K562 (cell line): ENCODE measurements at regions not wholly inside any gene's neighbourhood (a gene's known extent, or its start where the extent isn't known, plus 50 kb on each side); places are given as distances from the start of the nearest gene placed in this dataset.
"Not testable (repeated sequence)": the region's sequence is repeated elsewhere in the genome, so short reads cannot be mapped to it uniquely, and the experiment has no call there.

Experiments used
- ATAC-seq: fragments of 200-7000 bp; cut with Tn5 transposase; 3 replicates; pipeline ENCODE4 v1.9.1; 2020; ENCODE audit warnings: moderate library complexity
- BruUV-seq: library from RNA; stranded (reverse); fragments of 400-500 nt; replicated peaks from 2 replicates; lab custom pipeline; 2021; lab: Mats Ljungman, UMichigan
- CTCF ChIA-PET: fragments of 300-600 bp; formaldehyde crosslinking; extraction: SDS; loops from one replicate; lab custom pipeline; 2021; ENCODE audit warnings: low intra/inter-chr PET ratio; lab: Yijun Ruan, JAX
- POLR2A ChIA-PET: fragments of 300-600, 350-650 bp; sonication (Branson Sonifier 250); formaldehyde crosslinking; extraction: SDS; loops from one replicate; lab custom pipeline; 2021; ENCODE audit warnings: antibody characterized with exemption, inconsistent platforms; lab: Yijun Ruan, JAX
- DNase-seq, 4 experiments: peaks; one replicate each; pipeline versions ENCODE4 v3.0.0 to v3.0.0-alpha.2; 2011 to 2018; ENCODE audit warnings: low spot score in 3 of 4, mixed read lengths in 3 of 4; ENCODE audit errors: extremely low read depth in 1 of 4
- FAIRE-seq: peaks from 2 replicates; lab custom pipeline; 2011; peaks lifted over from hg19 to GRCh38; lab: Jason Lieb, UNC
- H2AFZ ChIP-seq: 2 replicates; pipeline ENCODE4 v1.6.0; 2011; ENCODE audit warnings: low read depth, low read length, control low read depth, inconsistent platforms
- H3K27ac ChIP-seq: fragments of 200-600 bp; 3 replicates; pipeline ENCODE4 v1.8.0; 2011; ENCODE audit warnings: low read depth, mild to moderate bottlenecking, control low read depth, inconsistent platforms, low read length, moderate library complexity, mixed read lengths; ENCODE audit errors: extremely low read depth
- H3K27me3 ChIP-seq, 2 experiments: fragments of 300-600 bp in 1 of 2; 2 replicates in 1 of 2; 3 replicates in 1 of 2; pipeline versions ENCODE4 v1.6.0 to v1.8.0; 2011; ENCODE audit warnings: inconsistent platforms in 2 of 2, low read length in 2 of 2, mild to moderate bottlenecking in 1 of 2, mixed read lengths in 1 of 2, moderate library complexity in 1 of 2; ENCODE audit not compliant: control insufficient read depth in 2 of 2, insufficient read depth in 2 of 2
- H3K36me3 ChIP-seq: fragments of 300-600 bp; 3 replicates; pipeline ENCODE4 v1.8.0; 2011; ENCODE audit warnings: mild to moderate bottlenecking, low read length, inconsistent platforms; ENCODE audit not compliant: control insufficient read depth, insufficient read depth
- H3K4me1 ChIP-seq, 2 experiments: fragments of 200-600 bp in 1 of 2; replicated peaks in 1 of 2; 2 replicates in 1 of 2; 3 replicates in 1 of 2; pipeline versions ENCODE4 v1.5.1 to v1.8.0; 2011; ENCODE audit warnings: inconsistent platforms in 2 of 2, low read length in 2 of 2, mild to moderate bottlenecking in 1 of 2, mixed read lengths in 1 of 2, moderate library complexity in 1 of 2; ENCODE audit not compliant: control insufficient read depth in 2 of 2, insufficient read depth in 2 of 2
- H3K4me2 ChIP-seq: 2 replicates; pipeline ENCODE4 v1.6.1; 2011; ENCODE audit warnings: low read length, control low read depth, inconsistent platforms, mixed read lengths; ENCODE audit not compliant: insufficient read depth
- H3K4me3 ChIP-seq: fragments of 200-600 bp; sonication (generic), shearing (Covaris generic); 2 replicates; pipeline ENCODE4 v1.5.1; 2016; ENCODE audit warnings: control low read depth, inconsistent platforms
- H3K79me2 ChIP-seq: fragments of 200-600 bp; 3 replicates; pipeline ENCODE4 v1.8.0; 2011; ENCODE audit warnings: low read length, inconsistent platforms; ENCODE audit not compliant: control insufficient read depth, insufficient read depth
- H3K9ac ChIP-seq, 2 experiments: 2 replicates each; pipeline versions ENCODE4 v1.6.0 to v1.6.1; 2011; ENCODE audit warnings: low read depth in 2 of 2, low read length in 2 of 2, control low read depth in 1 of 2, inconsistent platforms in 1 of 2, mild to moderate bottlenecking in 1 of 2, mixed read lengths in 1 of 2; ENCODE audit not compliant: insufficient read depth in 1 of 2
- H3K9me1 ChIP-seq: one replicate; pipeline ENCODE4 v1.6.0; 2011; ENCODE audit warnings: inconsistent platforms, mild to moderate bottlenecking, low read length, moderate library complexity; ENCODE audit not compliant: control insufficient read depth, insufficient read depth
- H3K9me3 ChIP-seq: replicated peaks from 2 replicates; pipeline ENCODE4 v1.5.1; 2011; ENCODE audit warnings: low read depth, low read length, inconsistent platforms; ENCODE audit not compliant: control insufficient read depth, insufficient read depth
- H4K20me1 ChIP-seq: replicated peaks from 2 replicates; pipeline ENCODE4 v1.6.1; 2011; ENCODE audit warnings: low read length, inconsistent platforms, mixed read lengths; ENCODE audit not compliant: control insufficient read depth, insufficient read depth
- ARHGAP35 ChIP-seq: fragments of 450-650 bp; IDR thresholded peaks from 2 replicates; pipeline ENCODE4 v1.6.1; 2018; ENCODE audit not compliant: partially characterized antibody
- CHCHD3 ChIP-seq: fragments of 250-450 bp; sonication (Bioruptor Pico); IDR thresholded peaks from 2 replicates; pipeline ENCODE4 v2.1.2; 2022; ENCODE audit warnings: mild to moderate bottlenecking
- KDM4B ChIP-seq, 2 experiments: fragments of 450-650 bp in 1 of 2; sonication (generic) in 1 of 2; IDR thresholded peaks; 2 replicates each; pipeline ENCODE4 v1.6.1; 2016 to 2017; ENCODE audit warnings: borderline replicate concordance in 2 of 2, antibody characterized with exemption in 1 of 2, low read depth in 1 of 2, mild to moderate bottlenecking in 1 of 2
- NCOA6 ChIP-seq: fragments of 450-650 bp; IDR thresholded peaks from 2 replicates; pipeline ENCODE4 v1.6.1; 2017; ENCODE audit warnings: mild to moderate bottlenecking
- SREBF1 ChIP-seq: fragments of 150-350 bp; IDR thresholded peaks from 2 replicates; pipeline ENCODE4 v1.6.1; 2014; ENCODE audit warnings: antibody characterized with exemption, low read depth, low read length, borderline replicate concordance
- SRF ChIP-seq, 2 experiments: fragments of 250-450, 450-650 bp in 1 of 2; sonication (Bioruptor Pico) in 1 of 2; sonication (generic) in 1 of 2; formaldehyde crosslinking; IDR thresholded peaks; 2 replicates each; pipeline versions ENCODE4 v1.5.0 to v1.5.1; 2020 to 2022; ENCODE audit warnings: mild to moderate bottlenecking in 1 of 2, missing genetic modification reagents in 1 of 2
- WGBS: fragments of 100-300 bp; shearing (Covaris generic); methylation state at CpG from one replicate; pipeline ENCODE4 v1.1.6; 2016; ENCODE audit warnings: low coverage, mixed read lengths; ENCODE audit not compliant: insufficient coverage; ENCODE audit errors: missing lambda C conversion rate; 5-methylcytosine and 5-hydroxymethylcytosine counted together
- in situ Hi-C: fragments of 300-500 bp; cut with MboI; formaldehyde crosslinking; loops from 4 replicates; pipeline ENCODE4 v1.15.0; 2018; ENCODE audit warnings: inconsistent platforms, mixed read lengths
- intact Hi-C: fragments of 100-400 bp; cut with micrococcal nuclease; formaldehyde crosslinking; loops from 2 replicates; pipeline ENCODE4 v1.14.2; 2022
- TF ChIP-seq, protein P1 (sequence below): sonication (generic); formaldehyde crosslinking; IDR thresholded peaks from 2 replicates; pipeline ENCODE4 v1.8.1; 2023; ENCODE audit warnings: mild to moderate bottlenecking, missing genetic modification reagents, moderate library complexity
- TF ChIP-seq, protein P2 (sequence below): fragments of 200-800 bp; sonication (Bioruptor generic); IDR thresholded peaks from 2 replicates; pipeline ENCODE4 v1.6.1; 2017; ENCODE audit warnings: missing genetic modification characterization, missing compliant biosample characterization

- TF ChIP-seq, protein P1, sequence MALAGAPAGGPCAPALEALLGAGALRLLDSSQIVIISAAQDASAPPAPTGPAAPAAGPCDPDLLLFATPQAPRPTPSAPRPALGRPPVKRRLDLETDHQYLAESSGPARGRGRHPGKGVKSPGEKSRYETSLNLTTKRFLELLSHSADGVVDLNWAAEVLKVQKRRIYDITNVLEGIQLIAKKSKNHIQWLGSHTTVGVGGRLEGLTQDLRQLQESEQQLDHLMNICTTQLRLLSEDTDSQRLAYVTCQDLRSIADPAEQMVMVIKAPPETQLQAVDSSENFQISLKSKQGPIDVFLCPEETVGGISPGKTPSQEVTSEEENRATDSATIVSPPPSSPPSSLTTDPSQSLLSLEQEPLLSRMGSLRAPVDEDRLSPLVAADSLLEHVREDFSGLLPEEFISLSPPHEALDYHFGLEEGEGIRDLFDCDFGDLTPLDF (CRISPR knock-in tag) = no peak
- TF ChIP-seq, protein P2, sequence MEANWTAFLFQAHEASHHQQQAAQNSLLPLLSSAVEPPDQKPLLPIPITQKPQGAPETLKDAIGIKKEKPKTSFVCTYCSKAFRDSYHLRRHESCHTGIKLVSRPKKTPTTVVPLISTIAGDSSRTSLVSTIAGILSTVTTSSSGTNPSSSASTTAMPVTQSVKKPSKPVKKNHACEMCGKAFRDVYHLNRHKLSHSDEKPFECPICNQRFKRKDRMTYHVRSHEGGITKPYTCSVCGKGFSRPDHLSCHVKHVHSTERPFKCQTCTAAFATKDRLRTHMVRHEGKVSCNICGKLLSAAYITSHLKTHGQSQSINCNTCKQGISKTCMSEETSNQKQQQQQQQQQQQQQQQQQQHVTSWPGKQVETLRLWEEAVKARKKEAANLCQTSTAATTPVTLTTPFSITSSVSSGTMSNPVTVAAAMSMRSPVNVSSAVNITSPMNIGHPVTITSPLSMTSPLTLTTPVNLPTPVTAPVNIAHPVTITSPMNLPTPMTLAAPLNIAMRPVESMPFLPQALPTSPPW (CRISPR knock-in tag) = no peak
- no peak for TF ChIP-seq KDM4B (IDR thresholded peaks at IDR 0.05; ENCODE audit: borderline replicate concordance in 2 of 2, low read depth in 1 of 2)
- no peak for TF ChIP-seq SRF (CRISPR knock-in tag; IDR thresholded peaks at IDR 0.05)
- TF ChIP-seq SREBF1 = no peak
- no peak for TF ChIP-seq CHCHD3 (CRISPR knock-in tag)
- TF ChIP-seq ARHGAP35 = no peak
- no peak for TF ChIP-seq NCOA6
Observed at GRCh38 chr2:226461981-226462380, 337.6 kb downstream of the IRS1 start (continued).

GRCh38 chr2:226456144-226456543 lies 343.5 kb downstream of the IRS1 start:
- H3K4me3 ChIP-seq, FAIRE-seq, H3K36me3 ChIP-seq, ATAC-seq, H2AFZ ChIP-seq, intact Hi-C loops, in situ Hi-C loops, H4K20me1 ChIP-seq, BruUV-seq, H3K27me3 ChIP-seq, H3K9me1 ChIP-seq, POLR2A ChIA-PET, H3K27ac ChIP-seq, H3K4me1 ChIP-seq, H3K79me2 ChIP-seq, CTCF ChIA-PET, DNase-seq, H3K4me2 ChIP-seq, H3K9ac ChIP-seq, H3K9me3 ChIP-seq: not testable (repeated sequence)
- WGBS = 0% methylated on average over 1 of the region's 1 CpG
